HG03575 (cell line): ENCODE measurements at regions not wholly inside any gene's neighbourhood (a gene's known extent, or its start where the extent isn't known, plus 50 kb on each side); places are given as distances from the start of the nearest gene placed in this dataset.

Source experiments
- ATAC-seq: cut with Tn5 transposase; IDR thresholded peaks from one replicate; pipeline ENCODE4 v1.9.1; 2021; ENCODE audit not compliant: unreplicated experiment, insufficient number of reproducible peaks, low FRiP score; ENCODE audit errors: extremely low read depth

- ATAC-seq: no peak
Observed at GRCh38 chr18:24802456-24802855, 342.0 kb downstream of the HRH4 start.

- no peak for ATAC-seq
Observed at GRCh38 chr18:24805156-24805555, 344.7 kb downstream of the HRH4 start.

- no peak for ATAC-seq
Observed at GRCh38 chr18:24809173-24809950, 348.9 kb downstream of the HRH4 start.

- no peak for ATAC-seq
Observed at GRCh38 chr18:24810561-24811305, 350.3 kb downstream of the HRH4 start.

GRCh38 chr18:24811950-24812681 is 351.7 kb downstream of the HRH4 start:
- no peak for ATAC-seq

GRCh38 chr18:24814521-24814920 is 354.1 kb downstream of the HRH4 start:
- no peak for ATAC-seq

GRCh38 chr18:24817150-24817549 is 356.7 kb downstream of the HRH4 start:
- ATAC-seq: no peak

GRCh38 chr18:24817587-24818371 is 357.3 kb downstream of the HRH4 start:
- no peak for ATAC-seq

GRCh38 chr18:24818441-24818840 is 358.0 kb downstream of the HRH4 start:
- no peak for ATAC-seq

- ATAC-seq: no peak
Observed at GRCh38 chr18:24819141-24819890, 358.9 kb downstream of the HRH4 start.

- no peak for ATAC-seq
Observed at GRCh38 chr18:24825397-24825796, 365.0 kb downstream of the HRH4 start.

GRCh38 chr18:24826605-24827004 is 366.2 kb downstream of the HRH4 start:
- no peak for ATAC-seq

- ATAC-seq: no peak
Observed at GRCh38 chr18:24827501-24827900, 367.1 kb downstream of the HRH4 start.

- no peak for ATAC-seq
Observed at GRCh38 chr18:24831081-24831480, 370.6 kb downstream of the HRH4 start.

GRCh38 chr18:24831871-24832665 is 371.6 kb downstream of the HRH4 start:
- ATAC-seq: no peak

- ATAC-seq: no peak
Observed at GRCh38 chr18:24835751-24836150, 375.3 kb downstream of the HRH4 start.

GRCh38 chr18:24837066-24837465 is 376.6 kb downstream of the HRH4 start:
- no peak for ATAC-seq

- no peak for ATAC-seq
Observed at GRCh38 chr18:24840051-24840450, 379.6 kb downstream of the HRH4 start.
